Sigmoid colon (tissue), 6 donors: ENCODE measurements at regions not wholly inside any gene's neighbourhood (a gene's known extent, or its start where the extent isn't known, plus 50 kb on each side); places are given as distances from the start of the nearest gene placed in this dataset.

Experiments
- DNase-seq: peaks from one replicate; pipeline ENCODE4 v3.0.0-alpha.2; 2019
- H3K27ac ChIP-seq, 4 donors: fragments of 200-600 bp; sonication (generic); one replicate each; pipeline ENCODE4 v1.5.1; 2016 to 2019; ENCODE audit warnings: mild to moderate bottlenecking in 1 of 4
- H3K27me3 ChIP-seq, 3 donors: fragments of 200-600 bp; sonication (generic); one replicate each; pipeline ENCODE4 v1.5.1; 2019; ENCODE audit warnings: mild to moderate bottlenecking in 1 of 3
- H3K36me3 ChIP-seq, 4 donors: fragments of 200-600 bp; sonication (generic); one replicate each; pipeline ENCODE4 v1.5.1; 2016 to 2019
- H3K4me1 ChIP-seq, 4 donors: fragments of 200-600 bp; sonication (generic); one replicate each; pipeline ENCODE4 v1.5.1; 2017 to 2019
- H3K4me3 ChIP-seq, 4 donors: fragments of 200-600 bp; sonication (generic); one replicate each; pipeline ENCODE4 v1.5.1; 2017 to 2019; ENCODE audit warnings: mild to moderate bottlenecking in 2 of 4, moderate library complexity in 1 of 4
- H3K9me3 ChIP-seq, 4 donors: fragments of 200-600 bp in 3 of 4; sonication (generic) in 3 of 4; one replicate each; pipeline versions ENCODE4 v1.5.1 to v1.6.1; 2013 to 2019
- EP300 ChIP-seq, 4 donors: sonication (generic); formaldehyde crosslinking; IDR thresholded peaks; one replicate each; pipeline ENCODE4 v1.6.1; 2017; ENCODE audit warnings: antibody characterized with exemption in 4 of 4
- POLR2A ChIP-seq, 2 donors: fragments of 450-650 bp; IDR thresholded peaks; one replicate each; pipeline ENCODE4 v1.6.1; 2016; ENCODE audit warnings: antibody characterized with exemption in 2 of 2, mild to moderate bottlenecking in 2 of 2, moderate library complexity in 2 of 2
- POLR2AphosphoS5 ChIP-seq, 4 donors: sonication (generic); formaldehyde crosslinking; IDR thresholded peaks; one replicate each; pipeline ENCODE4 v1.6.1; 2017; ENCODE audit warnings: antibody characterized with exemption in 4 of 4
- WGBS, 2 donors: extraction: QIAGEN DNeasy Blood & Tissue Kit; methylation state at CpG; one replicate each; pipeline ENCODE4 v1.1.7; 2013; 5-methylcytosine and 5-hydroxymethylcytosine counted together
- intact Hi-C: fragments of 100-400 bp; cut with DNase I; formaldehyde crosslinking; loops from one replicate; pipeline ENCODE4 v1.15.1; 2023
- TF ChIP-seq, protein P1 (sequence below), 4 experiments: fragments of 450-650 bp in 3 of 4; fragments of 200-600 bp in 1 of 4; IDR thresholded peaks; one replicate each; pipeline ENCODE4 v1.5.1; 2016 to 2019; ENCODE audit warnings: antibody characterized with exemption in 4 of 4, mild to moderate bottlenecking in 3 of 4, moderate library complexity in 2 of 4
- donor health status: healthy with polysubstance abuse.
- donor health status: healthy.

DNA sequence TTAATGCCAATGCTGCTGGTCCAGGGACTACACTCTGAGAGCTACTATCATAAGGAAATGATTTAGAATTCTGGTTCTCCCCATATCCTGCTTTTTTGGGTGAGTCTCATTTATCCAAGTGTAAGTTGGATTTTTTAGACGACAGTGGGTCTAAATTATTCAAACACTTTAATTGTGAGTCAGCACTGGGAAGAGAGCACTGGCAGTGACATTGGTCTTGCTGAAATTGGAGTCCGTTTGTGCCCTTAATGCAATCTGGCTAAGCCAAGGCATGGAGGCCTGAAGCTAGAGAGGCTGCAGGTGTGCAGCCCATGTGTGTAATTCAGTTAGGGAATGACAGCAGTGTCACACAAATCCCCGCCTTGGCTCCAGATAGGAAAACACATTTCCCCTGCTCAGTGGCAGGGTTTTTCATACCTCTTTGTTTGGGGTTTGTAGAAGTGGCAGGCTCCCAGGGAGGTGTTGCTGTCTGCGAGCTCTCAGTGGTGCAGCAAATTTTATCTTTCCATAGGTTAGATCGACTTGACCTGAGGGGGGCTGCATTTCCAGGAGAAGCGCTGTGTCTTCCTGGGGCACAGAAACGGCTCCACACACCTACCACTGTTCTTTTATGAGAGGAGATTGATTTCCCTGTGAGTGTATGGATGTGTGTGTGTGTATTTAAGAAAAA lies 197.7 kb downstream of the CD47 start:
- intact Hi-C loops, result no loop called here
- H3K36me3 ChIP-seq, result no peaks in the 10 kb centered on the region
- H3K27me3 ChIP-seq, result no peaks in the 10 kb centered on the region
- WGBS, 2 donors, result 65 to 76% methylated on average over 7 of the region's 7 CpGs
- no peaks in the 10 kb centered on the region for H3K9me3 ChIP-seq
- no peak for TF ChIP-seq EP300 (IDR thresholded peaks at IDR 0.05)
- no peak for TF ChIP-seq POLR2AphosphoS5 (IDR thresholded peaks at IDR 0.05)
- no peak for TF ChIP-seq POLR2A (IDR thresholded peaks at IDR 0.05)
- TF ChIP-seq, protein P1, sequence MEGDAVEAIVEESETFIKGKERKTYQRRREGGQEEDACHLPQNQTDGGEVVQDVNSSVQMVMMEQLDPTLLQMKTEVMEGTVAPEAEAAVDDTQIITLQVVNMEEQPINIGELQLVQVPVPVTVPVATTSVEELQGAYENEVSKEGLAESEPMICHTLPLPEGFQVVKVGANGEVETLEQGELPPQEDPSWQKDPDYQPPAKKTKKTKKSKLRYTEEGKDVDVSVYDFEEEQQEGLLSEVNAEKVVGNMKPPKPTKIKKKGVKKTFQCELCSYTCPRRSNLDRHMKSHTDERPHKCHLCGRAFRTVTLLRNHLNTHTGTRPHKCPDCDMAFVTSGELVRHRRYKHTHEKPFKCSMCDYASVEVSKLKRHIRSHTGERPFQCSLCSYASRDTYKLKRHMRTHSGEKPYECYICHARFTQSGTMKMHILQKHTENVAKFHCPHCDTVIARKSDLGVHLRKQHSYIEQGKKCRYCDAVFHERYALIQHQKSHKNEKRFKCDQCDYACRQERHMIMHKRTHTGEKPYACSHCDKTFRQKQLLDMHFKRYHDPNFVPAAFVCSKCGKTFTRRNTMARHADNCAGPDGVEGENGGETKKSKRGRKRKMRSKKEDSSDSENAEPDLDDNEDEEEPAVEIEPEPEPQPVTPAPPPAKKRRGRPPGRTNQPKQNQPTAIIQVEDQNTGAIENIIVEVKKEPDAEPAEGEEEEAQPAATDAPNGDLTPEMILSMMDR (IDR thresholded peaks at IDR 0.05), result no peak
- no peaks in the 10 kb centered on the region for H3K4me1 ChIP-seq
- no peak for DNase-seq
- H3K27ac ChIP-seq, result no peak overlapping the region
- no peak overlapping the region for H3K4me3 ChIP-seq

DNA sequence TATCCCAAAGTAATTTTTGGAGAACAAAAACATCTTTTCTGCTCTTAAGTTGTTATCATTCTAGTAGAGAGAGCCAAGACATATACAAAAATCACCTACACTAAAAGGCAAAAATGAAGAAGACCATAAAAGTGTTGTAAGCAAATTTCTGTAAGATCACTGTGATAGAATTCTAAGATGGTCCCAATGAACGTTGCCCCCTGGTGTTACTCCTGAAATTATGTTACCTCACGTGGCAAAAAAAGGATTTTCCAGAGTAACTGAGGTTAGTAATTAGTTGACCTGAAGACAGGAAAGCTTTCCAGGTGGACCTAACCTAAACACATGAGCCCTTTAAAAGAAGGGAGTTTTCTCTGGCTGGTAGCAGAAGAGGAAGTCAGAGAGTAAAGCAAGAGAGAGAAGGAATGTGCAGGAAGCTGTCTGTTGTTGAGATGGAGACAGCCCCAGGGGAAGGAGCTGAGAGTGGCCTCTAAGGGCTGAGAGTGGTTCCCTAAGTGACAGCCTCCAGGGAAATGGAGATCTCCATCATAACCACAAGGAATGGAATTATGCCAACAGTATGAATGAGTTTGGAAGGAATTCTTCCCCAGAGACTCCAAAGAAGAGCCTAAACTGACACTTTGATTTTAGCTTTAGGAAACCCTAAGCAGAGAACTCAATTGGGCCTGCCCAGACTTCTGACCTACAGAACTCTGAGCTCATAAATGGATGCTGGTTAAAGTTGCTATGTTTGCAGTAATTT lies 205.9 kb downstream of the CD47 start:
- no peak for DNase-seq
- TF ChIP-seq POLR2AphosphoS5 (IDR thresholded peaks at IDR 0.05) (no peak), POLR2A (IDR thresholded peaks at IDR 0.05) (no peak), EP300 (IDR thresholded peaks at IDR 0.05) (no peak)
- TF ChIP-seq, protein P1 (IDR thresholded peaks at IDR 0.05), result no peak
- no peaks in the 10 kb centered on the region for H3K27me3 ChIP-seq

DNA sequence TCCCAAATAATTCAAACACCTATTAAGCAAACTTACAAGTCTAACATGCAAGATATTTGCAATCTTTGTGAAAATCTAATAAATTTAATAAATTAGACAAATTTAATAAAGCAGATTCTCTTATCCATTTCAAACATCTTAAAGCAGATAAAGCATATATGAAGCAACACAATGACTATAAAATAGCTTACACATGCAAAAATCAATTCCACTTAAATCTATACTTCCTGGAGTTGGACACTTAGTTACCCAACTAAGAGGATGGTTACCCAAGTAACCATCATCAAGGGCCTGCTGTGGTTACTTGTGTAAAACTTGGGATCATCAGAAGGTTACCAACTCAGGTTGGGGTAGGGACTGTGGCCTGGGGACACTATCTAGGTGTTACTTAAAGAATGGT lies 206.8 kb downstream of the CD47 start:
- intact Hi-C loops, result no loop called here

More for the DNA sequence above, 205.9 kb downstream of the CD47 start:
- Histone ChIP-seq H3K27ac (no peak overlapping the region), H3K4me3 (no peak overlapping the region), H3K36me3 (no peaks in the 10 kb centered on the region), H3K4me1 (no peaks in the 10 kb centered on the region), H3K9me3 (no peaks in the 10 kb centered on the region)
- intact Hi-C loops, result no loop called here
- 36 to 54% methylated on average over 2 of the region's 2 CpGs for WGBS, 2 donors

DNA sequence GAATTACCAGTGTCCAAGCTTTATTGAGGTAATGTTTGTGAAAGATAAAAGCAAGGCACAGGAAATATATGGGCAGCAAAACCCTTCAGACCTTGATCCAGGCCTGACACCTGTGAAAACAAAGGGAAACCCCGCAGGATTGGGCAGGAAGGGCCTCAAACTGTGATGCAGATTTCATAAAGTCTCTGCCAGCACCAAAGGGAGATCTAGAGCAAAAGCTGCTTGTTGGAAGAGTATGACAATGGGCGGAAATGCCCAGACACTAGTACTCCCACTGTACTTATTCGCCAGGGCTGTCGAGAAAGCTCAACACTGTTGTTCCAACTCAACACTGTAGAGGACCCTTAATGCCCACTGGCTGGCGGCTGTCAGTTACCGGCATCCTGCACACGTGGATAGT lies 207.9 kb downstream of the CD47 start:
- TF ChIP-seq POLR2AphosphoS5 (IDR thresholded peaks at IDR 0.05) (no peak), POLR2A (IDR thresholded peaks at IDR 0.05) (no peak), EP300 (IDR thresholded peaks at IDR 0.05) (no peak)
- TF ChIP-seq, protein P1 (IDR thresholded peaks at IDR 0.05), result no peak
- H3K27ac ChIP-seq, result no peak overlapping the region
- intact Hi-C loops, result no loop called here
- WGBS, 2 donors, result 91 to 92% methylated on average over 7 of the region's 7 CpGs
- no peaks in the 10 kb centered on the region for H3K4me1 ChIP-seq
- H3K4me3 ChIP-seq, result no peak overlapping the region
- DNase-seq, result no peak
- no peaks in the 10 kb centered on the region for H3K27me3 ChIP-seq
- H3K36me3 ChIP-seq, result no peaks in the 10 kb centered on the region
- H3K9me3 ChIP-seq, result no peaks in the 10 kb centered on the region

More for the DNA sequence above, 206.8 kb downstream of the CD47 start:
- Histone ChIP-seq H3K9me3 (no peaks in the 10 kb centered on the region), H3K4me3 (no peak overlapping the region), H3K27me3 (no peaks in the 10 kb centered on the region), H3K27ac (no peak overlapping the region), H3K36me3 (no peaks in the 10 kb centered on the region), H3K4me1 (no peaks in the 10 kb centered on the region)
- TF ChIP-seq POLR2A (IDR thresholded peaks at IDR 0.05) (no peak), POLR2AphosphoS5 (IDR thresholded peaks at IDR 0.05) (no peak)
- TF ChIP-seq, protein P1 (IDR thresholded peaks at IDR 0.05), result no peak
- DNase-seq, result no peak
